Large intestine (tissue), 3 donors: ENCODE measurements at regions not wholly inside any gene's neighbourhood (a gene's known extent, or its start where the extent isn't known, plus 50 kb on each side); places are given as distances from the start of the nearest gene placed in this dataset.

Experiments
- DNase-seq, 2 donors: peaks; one replicate each; pipeline versions ENCODE4 v3.0.0 to v3.0.0-alpha.2; 2013
- H3K27ac ChIP-seq: one replicate; pipeline ENCODE4 v1.5.1; 2013; ENCODE audit warnings: low read length
- H3K27me3 ChIP-seq: 2 replicates; pipeline ENCODE4 v1.6.1; 2013; ENCODE audit warnings: low read length; ENCODE audit not compliant: control insufficient read depth, insufficient read depth
- H3K36me3 ChIP-seq: 2 replicates; pipeline ENCODE4 v1.6.1; 2013; ENCODE audit warnings: low read length; ENCODE audit not compliant: control insufficient read depth, insufficient read depth
- H3K4me1 ChIP-seq: one replicate; pipeline ENCODE4 v1.6.1; 2013; ENCODE audit warnings: low read length; ENCODE audit not compliant: control insufficient read depth, insufficient read depth
- H3K4me3 ChIP-seq: one replicate; pipeline ENCODE4 v1.5.1; 2013; ENCODE audit warnings: low read length
- H3K9me3 ChIP-seq: one replicate; pipeline ENCODE4 v1.6.1; 2013; ENCODE audit warnings: mild to moderate bottlenecking, low read depth, low read length, moderate library complexity; ENCODE audit not compliant: control insufficient read depth
- WGBS: methylation state at CpG from one replicate; pipeline ENCODE4 v1.1.5; 2013; ENCODE audit warnings: low lambda C conversion rate; ENCODE audit not compliant: insufficient coverage; 5-methylcytosine and 5-hydroxymethylcytosine counted together

- WGBS = no CpG with 5 or more reads among the region's 1 CpG
- Histone ChIP-seq H3K4me1 (no peaks in the 10 kb centered on the region), H3K27me3 (no peaks in the 10 kb centered on the region), H3K27ac (no peak overlapping the region), H3K9me3 (no peaks in the 10 kb centered on the region), H3K4me3 (no peak overlapping the region), H3K36me3 (no peaks in the 10 kb centered on the region)
- DNase-seq = no peak
Measured at GRCh38 chr3:153749070-153749610, 372.1 kb upstream of the ARHGEF26 start.

GRCh38 chr3:153752405-153753027 lies 368.7 kb upstream of the ARHGEF26 start:
- Histone ChIP-seq H3K36me3 (no peaks in the 10 kb centered on the region), H3K27me3 (no peaks in the 10 kb centered on the region), H3K4me3 (no peak overlapping the region), H3K9me3 (no peaks in the 10 kb centered on the region), H3K4me1 (no peaks in the 10 kb centered on the region), H3K27ac (no peak overlapping the region)
- DNase-seq = no peak
- WGBS = no CpG with 5 or more reads among the region's 8 CpGs

- H3K36me3 ChIP-seq = no peaks in the 10 kb centered on the region
- H3K4me1 ChIP-seq = no peaks in the 10 kb centered on the region
- H3K4me3 ChIP-seq = no peak overlapping the region
- H3K9me3 ChIP-seq = no peaks in the 10 kb centered on the region
- H3K27me3 ChIP-seq = no peaks in the 10 kb centered on the region
- no CpG with 5 or more reads among the region's 2 CpGs for WGBS
- H3K27ac ChIP-seq = no peak overlapping the region
- no peak for DNase-seq
Measured at GRCh38 chr3:153753035-153753434, 368.2 kb upstream of the ARHGEF26 start.

GRCh38 chr3:153756816-153757215 lies 364.4 kb upstream of the ARHGEF26 start:
- DNase-seq = no peak
- H3K36me3 ChIP-seq = no peaks in the 10 kb centered on the region
- no peaks in the 10 kb centered on the region for H3K4me1 ChIP-seq
- no peak overlapping the region for H3K27ac ChIP-seq
- H3K4me3 ChIP-seq = no peak overlapping the region
- no peaks in the 10 kb centered on the region for H3K27me3 ChIP-seq
- H3K9me3 ChIP-seq = no peaks in the 10 kb centered on the region

GRCh38 chr3:153757839-153758238 lies 363.4 kb upstream of the ARHGEF26 start:
- WGBS = 100% methylated on average over 3 of the region's 3 CpGs
- Histone ChIP-seq H3K4me1 (no peaks in the 10 kb centered on the region), H3K9me3 (no peaks in the 10 kb centered on the region), H3K4me3 (no peak overlapping the region), H3K27me3 (no peaks in the 10 kb centered on the region), H3K27ac (no peak overlapping the region), H3K36me3 (no peaks in the 10 kb centered on the region)
- no peak for DNase-seq

GRCh38 chr3:153760948-153761347 lies 360.2 kb upstream of the ARHGEF26 start:
- H3K36me3 ChIP-seq = no peaks in the 10 kb centered on the region
- H3K4me1 ChIP-seq = no peaks in the 10 kb centered on the region
- no peak for DNase-seq
- 90% methylated on average over 2 of the region's 5 CpGs for WGBS
- H3K9me3 ChIP-seq = no peaks in the 10 kb centered on the region
- no peaks in the 10 kb centered on the region for H3K27me3 ChIP-seq
- H3K4me3 ChIP-seq = no peak overlapping the region
- H3K27ac ChIP-seq = no peak overlapping the region

- no peaks in the 10 kb centered on the region for H3K36me3 ChIP-seq
- 92% methylated on average over 2 of the region's 6 CpGs for WGBS
- DNase-seq = no peak
- H3K4me1 ChIP-seq = no peaks in the 10 kb centered on the region
- H3K9me3 ChIP-seq = no peaks in the 10 kb centered on the region
- no peak overlapping the region for H3K27ac ChIP-seq
- H3K27me3 ChIP-seq = no peaks in the 10 kb centered on the region
- no peak overlapping the region for H3K4me3 ChIP-seq
Measured at GRCh38 chr3:153762411-153763235, 358.6 kb upstream of the ARHGEF26 start.

- H3K4me3 ChIP-seq = no peak overlapping the region
- H3K36me3 ChIP-seq = no peaks in the 10 kb centered on the region
- no peaks in the 10 kb centered on the region for H3K27me3 ChIP-seq
- WGBS = no CpG with 5 or more reads among the region's 9 CpGs
- DNase-seq = peak in 1 of 2 donors; percentile 15
- H3K27ac ChIP-seq = no peak overlapping the region
- H3K4me1 ChIP-seq = no peaks in the 10 kb centered on the region
- peaks cover 6% of the 10 kb centered on the region for H3K9me3 ChIP-seq
Measured at GRCh38 chr3:153767601-153768560, 353.3 kb upstream of the ARHGEF26 start.

- Histone ChIP-seq H3K4me3 (no peak overlapping the region), H3K9me3 (peaks cover 6% of the 10 kb centered on the region), H3K4me1 (no peaks in the 10 kb centered on the region), H3K36me3 (no peaks in the 10 kb centered on the region), H3K27ac (no peak overlapping the region), H3K27me3 (no peaks in the 10 kb centered on the region)
- WGBS = no CpG with 5 or more reads among the region's 5 CpGs
- DNase-seq = peak; percentile 21 to 48
Measured at GRCh38 chr3:153768561-153769469, 352.4 kb upstream of the ARHGEF26 start.
